ENCODE measurements at regions not wholly inside any gene's neighbourhood (a gene's known extent, or its start where the extent isn't known, plus 50 kb on each side); places are given as distances from the start of the nearest gene placed in this dataset.
"Not testable (repeated sequence)": the region's sequence is repeated elsewhere in the genome, so short reads cannot be mapped to it uniquely, and the experiment has no call there.

DNA sequence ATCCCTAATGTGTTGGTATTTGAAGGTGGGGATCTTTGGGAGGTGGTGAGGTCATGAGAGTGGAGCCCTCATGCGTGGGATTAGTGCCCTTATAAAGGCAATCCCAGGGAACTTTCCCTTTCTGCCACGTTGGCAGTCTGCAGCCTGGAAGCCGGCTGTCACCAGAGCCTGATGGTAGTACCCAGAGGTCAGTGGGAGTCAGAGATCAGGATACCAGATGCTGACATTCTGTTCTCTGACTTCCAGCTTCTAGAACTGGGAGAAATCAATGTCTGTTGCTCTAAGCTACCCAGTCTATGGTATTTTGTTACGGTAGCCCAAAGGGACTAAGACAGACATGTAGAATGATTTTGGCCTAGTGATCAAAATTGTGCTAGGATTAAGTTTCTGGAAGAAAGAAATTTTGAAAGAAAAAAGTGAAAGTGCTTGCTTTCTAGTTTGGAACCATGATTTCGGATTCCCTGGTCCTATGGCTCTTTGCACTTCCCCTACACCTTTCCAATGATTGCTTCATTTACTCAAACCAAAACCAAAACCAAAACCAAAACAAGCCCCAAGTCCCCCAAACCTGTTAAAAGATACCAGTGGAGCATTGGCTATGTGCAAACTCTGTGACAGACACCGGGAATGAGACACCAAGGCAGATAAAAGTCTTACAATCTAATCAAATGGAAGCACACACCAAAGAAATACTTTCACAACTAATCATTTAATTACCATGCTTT, 173.7 kb upstream of the ZNF217 start:
- Histone ChIP-seq H3K9me3 (replicated peaks in 1 of 3) (no peaks in the 10 kb centered on the region), H3K4me3 (no peak overlapping the region), H3K4me1 (replicated peaks in 1 of 2) (no peaks in the 10 kb centered on the region), H3K36me3 (replicated peaks in 1 of 2) (no peaks in the 10 kb centered on the region), H3K27ac (no peak overlapping the region), H3K27me3 (no peaks in the 10 kb centered on the region)
- no peak for DNase-seq
- intact Hi-C loops (cut with DNase I), result no loop called here
- no peak for TF ChIP-seq CTCF (IDR thresholded peaks at IDR 0.05)
- no peak for TF ChIP-seq POLR2A (IDR thresholded peaks at IDR 0.05)
- 81 to 87% (median 85%) methylated on average over 6 of the region's 6 CpGs for WGBS, 4 donors

DNA sequence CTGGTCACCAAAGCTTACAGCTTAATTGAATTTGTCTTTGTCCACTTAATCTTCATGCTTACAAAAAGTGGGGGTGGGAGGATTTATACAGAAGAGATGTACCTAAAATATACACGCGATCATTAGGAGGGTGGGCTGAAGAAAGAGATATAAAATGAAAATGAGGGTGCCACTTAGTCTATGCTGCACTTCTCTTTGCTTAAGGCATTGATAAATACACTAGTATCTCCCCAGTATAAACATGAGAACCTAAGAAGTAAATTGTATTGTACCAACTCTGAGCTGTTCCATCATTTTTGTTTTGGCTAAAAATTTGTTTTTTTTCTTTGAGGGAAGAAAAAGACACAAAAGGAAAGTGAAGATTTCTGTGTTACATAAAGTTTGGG, 170.8 kb upstream of the ZNF217 start:
- Histone ChIP-seq H3K4me3 (no peak overlapping the region), H3K27ac (no peak overlapping the region), H3K36me3 (replicated peaks in 1 of 2) (no peaks in the 10 kb centered on the region), H3K27me3 (no peaks in the 10 kb centered on the region), H3K9me3 (replicated peaks in 1 of 3) (no peaks in the 10 kb centered on the region), H3K4me1 (replicated peaks in 1 of 2) (no peaks in the 10 kb centered on the region)
- intact Hi-C loops (cut with DNase I), result no loop called here
- no peak for DNase-seq
- 38 to 60% (median 51%) methylated on average over 2 of the region's 2 CpGs for WGBS, 4 donors
- no peak for TF ChIP-seq CTCF (IDR thresholded peaks at IDR 0.05)
- TF ChIP-seq POLR2A (IDR thresholded peaks at IDR 0.05), result no peak

- Histone ChIP-seq H3K9me3 (replicated peaks in 1 of 3) (no peaks in the 10 kb centered on the region), H3K27me3 (no peaks in the 10 kb centered on the region), H3K36me3 (replicated peaks in 1 of 2) (no peaks in the 10 kb centered on the region), H3K27ac (no peak overlapping the region), H3K4me1 (replicated peaks in 1 of 2) (no peaks in the 10 kb centered on the region), H3K4me3 (no peak overlapping the region)
- WGBS, 4 donors, result 29 to 35% (median 32%) methylated on average over 12 of the region's 12 CpGs
- intact Hi-C loops (cut with DNase I), result no loop called here
- DNase-seq, result no peak
- TF ChIP-seq POLR2A (IDR thresholded peaks at IDR 0.05) (no peak), CTCF (IDR thresholded peaks at IDR 0.05) (no peak)
These were observed 170.2 kb upstream of the ZNF217 start for GRCh38 chr20:53763707-53764414.

GRCh38 chr20:53762423-53762798, 168.8 kb upstream of the ZNF217 start:
- H3K4me3 ChIP-seq; H3K27ac ChIP-seq; DNase-seq; H3K9me3 ChIP-seq (replicated peaks in 1 of 3); H3K4me1 ChIP-seq (replicated peaks in 1 of 2); H3K27me3 ChIP-seq; H3K36me3 ChIP-seq (replicated peaks in 1 of 2); intact Hi-C loops (cut with DNase I): not testable (repeated sequence)
- WGBS, 4 donors, result 93 to 96% (median 94%) methylated on average over 11 of the region's 11 CpGs

DNA sequence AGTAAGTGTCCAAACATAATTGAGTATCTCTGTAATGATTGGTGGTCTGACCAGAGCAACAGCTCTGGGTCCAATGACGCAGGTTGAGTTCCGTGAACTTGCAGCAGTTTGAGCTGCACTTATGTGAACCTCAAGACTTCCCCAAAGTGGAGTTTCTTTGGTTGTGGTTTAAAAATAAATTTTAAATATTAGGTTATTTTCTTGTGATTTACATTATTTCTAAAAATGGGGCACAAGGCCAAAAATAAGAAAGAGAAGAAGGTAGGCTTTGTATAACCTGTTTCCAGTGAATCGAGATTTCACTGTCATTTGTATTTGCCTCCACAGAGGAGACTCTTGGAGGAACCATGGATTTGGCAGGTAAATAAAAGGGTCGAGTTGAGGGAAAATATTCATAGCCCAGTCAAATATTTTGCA, 166.4 kb upstream of the ZNF217 start:
- TF ChIP-seq POLR2A (IDR thresholded peaks at IDR 0.05) (no peak), CTCF (IDR thresholded peaks at IDR 0.05) (no peak)
- intact Hi-C loops (cut with DNase I), result no loop called here
- H3K4me3 ChIP-seq, result no peak overlapping the region
- no peak overlapping the region for H3K27ac ChIP-seq
- no peaks in the 10 kb centered on the region for H3K9me3 ChIP-seq (replicated peaks in 1 of 3)
- H3K4me1 ChIP-seq (replicated peaks in 1 of 2), result no peaks in the 10 kb centered on the region
- DNase-seq, result no peak
- H3K27me3 ChIP-seq, result no peaks in the 10 kb centered on the region
- no peaks in the 10 kb centered on the region for H3K36me3 ChIP-seq (replicated peaks in 1 of 2)
- 67 to 81% (median 72%) methylated on average over 4 of the region's 4 CpGs for WGBS, 4 donors

Measured in adrenal gland (tissue), 9 donors.